GM12878 (cell line): ENCODE measurements at regions not wholly inside any gene's neighbourhood (a gene's known extent, or its start where the extent isn't known, plus 50 kb on each side); places are given as distances from the start of the nearest gene placed in this dataset.

Experiments used
- ATAC-seq: fragments of 200-7000 bp; cut with Tn5 transposase; 3 replicates; pipeline ENCODE4 v1.9.1; 2020; ENCODE audit warnings: mild to moderate bottlenecking, moderate library complexity
- BruUV-seq: library from RNA; stranded (reverse); fragments of 400-500 nt; replicated peaks from 2 replicates; lab custom pipeline; 2021; lab: Mats Ljungman, UMichigan
- CTCF ChIA-PET: fragments of 300-600 bp; sonication (Branson Sonifier 250); formaldehyde crosslinking; extraction: SDS; loops from one replicate; lab custom pipeline; 2021; ENCODE audit warnings: inconsistent platforms; lab: Yijun Ruan, JAX
- POLR2A ChIA-PET: fragments of 350-600 bp; formaldehyde crosslinking; extraction: SDS; loops from one replicate; lab custom pipeline; 2021; ENCODE audit warnings: inconsistent platforms; lab: Charles Lee
- RAD21 ChIA-PET: fragments of 300-600 bp; sonication (Branson Sonifier 250); formaldehyde crosslinking; loops from one replicate; lab custom pipeline; 2023; ENCODE audit warnings: antibody characterized with exemption; ENCODE audit not compliant: unreplicated experiment; lab: Charles Lee
- SMC1A ChIA-PET: fragments of 300-600 bp; sonication (Branson Sonifier 250); formaldehyde crosslinking; loops from one replicate; lab custom pipeline; 2023; ENCODE audit not compliant: unreplicated experiment, uncharacterized antibody; lab: Charles Lee
- DNase-seq: peaks from one replicate; pipeline ENCODE4 v3.0.0-alpha.2; 2011; ENCODE audit warnings: low read depth, low spot score
- FAIRE-seq: peaks from 3 replicates; lab custom pipeline; 2011; peaks lifted over from hg19 to GRCh38; lab: Jason Lieb, UNC
- H2AFZ ChIP-seq: 2 replicates; pipeline ENCODE4 v1.6.0; 2011; ENCODE audit warnings: low read depth, low read length, control low read depth; ENCODE audit not compliant: control insufficient read depth
- H3K27ac ChIP-seq: 2 replicates; pipeline ENCODE4 v1.5.1; 2011; ENCODE audit warnings: control low read depth; ENCODE audit not compliant: control insufficient read depth, insufficient read depth
- H3K27me3 ChIP-seq, 2 experiments: replicated peaks in 1 of 2; 2 replicates each; pipeline versions ENCODE4 v1.6.0 to v1.6.1; 2011; ENCODE audit warnings: low read length in 1 of 2; ENCODE audit not compliant: control insufficient read depth in 2 of 2, insufficient read depth in 2 of 2
- H3K36me3 ChIP-seq, 2 experiments: 2 replicates each; pipeline ENCODE4 v1.5.1; 2011; ENCODE audit warnings: low read length in 1 of 2; ENCODE audit not compliant: control insufficient read depth in 2 of 2, insufficient read depth in 2 of 2
- H3K4me1 ChIP-seq: 2 replicates; pipeline ENCODE4 v1.6.1; 2011; ENCODE audit warnings: mild to moderate bottlenecking, low read length, moderate library complexity, mixed read lengths; ENCODE audit not compliant: control insufficient read depth, insufficient read depth
- H3K4me2 ChIP-seq: 2 replicates; pipeline ENCODE4 v1.6.0; 2011; ENCODE audit warnings: control low read depth; ENCODE audit not compliant: control insufficient read depth, insufficient read depth
- H3K4me3 ChIP-seq: fragments of 200-600 bp; sonication (generic); 2 replicates; pipeline ENCODE4 v1.5.1; 2016
- H3K79me2 ChIP-seq: 2 replicates; pipeline ENCODE4 v1.6.0; 2011; ENCODE audit warnings: low read length; ENCODE audit not compliant: control insufficient read depth, insufficient read depth
- H3K9ac ChIP-seq: 2 replicates; pipeline ENCODE4 v1.8.0; 2011; ENCODE audit warnings: low read length, control low read depth, mixed read lengths; ENCODE audit not compliant: control insufficient read depth, insufficient read depth
- H3K9me3 ChIP-seq: replicated peaks from 3 replicates; pipeline ENCODE4 v1.5.1; 2011; ENCODE audit warnings: mild to moderate bottlenecking, low read length; ENCODE audit not compliant: control insufficient read depth, insufficient read depth
- H4K20me1 ChIP-seq: 2 replicates; pipeline ENCODE4 v1.6.0; 2011; ENCODE audit not compliant: control insufficient read depth, insufficient read depth
- ATF7 ChIP-seq: fragments of 450-650 bp; IDR thresholded peaks from 2 replicates; pipeline ENCODE4 v1.6.1; 2016; ENCODE audit warnings: low read depth, mild to moderate bottlenecking
- DPF2 ChIP-seq: fragments of 450-650 bp; IDR thresholded peaks from 2 replicates; pipeline ENCODE4 v1.6.1; 2017; ENCODE audit warnings: mild to moderate bottlenecking
- ETV6 ChIP-seq, 2 experiments: fragments of 450-650 bp in 1 of 2; IDR thresholded peaks in 1 of 2; conservative IDR thresholded peaks in 1 of 2; 2 replicates each; pipeline ENCODE4 v1.6.1; 2014; ENCODE audit warnings: antibody characterized with exemption in 1 of 2, borderline replicate concordance in 1 of 2, low read depth in 1 of 2, mild to moderate bottlenecking in 1 of 2, moderate library complexity in 1 of 2
- JUND ChIP-seq: IDR thresholded peaks from 2 replicates; pipeline ENCODE4 v1.6.1; 2012; ENCODE audit warnings: low read depth, mild to moderate bottlenecking, low read length, improper control_type of control experiment, moderate library complexity
- NRF1 ChIP-seq: conservative IDR thresholded peaks from 2 replicates; pipeline ENCODE4 v1.6.1; 2011; ENCODE audit warnings: mild to moderate bottlenecking, low read depth, low read length, improper control_type of control experiment
- TCF7 ChIP-seq: IDR thresholded peaks from 2 replicates; pipeline ENCODE4 v1.6.1; 2014; ENCODE audit warnings: antibody characterized with exemption, borderline replicate concordance
- WGBS: methylation state at CpG from one replicate; pipeline ENCODE4 v1.1.6; 2016; ENCODE audit warnings: low lambda C conversion rate; ENCODE audit not compliant: insufficient replicate concordance, insufficient coverage; ENCODE audit errors: missing lambda C conversion rate; 5-methylcytosine and 5-hydroxymethylcytosine counted together
- in situ Hi-C: fragments of 300-500 bp; cut with MboI; formaldehyde crosslinking; loops from 9 replicates; pipeline ENCODE4 v1.14.3; 2018; ENCODE audit warnings: mixed read lengths
- intact Hi-C: fragments of 100-400 bp; cut with micrococcal nuclease; formaldehyde crosslinking; loops from one replicate; pipeline ENCODE4 v1.14.2; 2022; ENCODE audit not compliant: unreplicated experiment
- TF ChIP-seq, protein P1 (sequence below): fragments of 450-650 bp; IDR thresholded peaks from 2 replicates; pipeline ENCODE4 v1.6.1; 2017; ENCODE audit warnings: low read depth, mild to moderate bottlenecking, moderate library complexity
- TF ChIP-seq, protein P2 (sequence below): fragments of 450-650 bp; IDR thresholded peaks from 2 replicates; pipeline ENCODE4 v1.6.1; 2017; ENCODE audit warnings: borderline replicate concordance

DNA sequence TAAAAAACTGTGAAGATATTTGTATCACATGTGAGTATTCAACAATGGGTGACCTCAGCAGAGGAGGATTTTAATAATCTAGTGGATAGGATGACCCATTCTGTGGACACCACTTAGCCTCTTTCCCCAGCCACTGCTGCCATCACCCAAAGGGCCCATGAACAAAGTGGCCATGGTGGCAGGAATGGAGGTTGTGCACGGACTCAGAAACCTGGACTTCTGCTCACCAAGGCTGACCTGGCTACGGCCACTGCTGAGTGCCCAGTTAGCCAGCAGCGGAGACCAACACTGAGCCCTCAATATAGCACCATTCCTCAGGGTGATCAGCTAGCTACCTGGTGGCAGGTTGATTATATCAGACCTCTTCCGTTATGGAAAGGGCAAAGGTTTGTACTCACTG is 1410.4 kb upstream of the CDH9 start:
- FAIRE-seq: no peak
- no peaks in the 10 kb centered on the region for H3K4me1 ChIP-seq
- H2AFZ ChIP-seq: no peak overlapping the region
- ChIA-PET POLR2A (no interaction called here), SMC1A (no interaction called here), RAD21 (no interaction called here), CTCF (no interaction called here)
- ATAC-seq: no peak
- no peaks in the 10 kb centered on the region for H3K27me3 ChIP-seq
- no peak for TF ChIP-seq TCF7
- no peak for TF ChIP-seq ETV6 (conservative IDR thresholded peaks at IDR 0.05 in 1 of 2, IDR thresholded peaks at IDR 0.05 in 1 of 2; ENCODE audit: borderline replicate concordance in 1 of 2, low read depth in 1 of 2)
- no peak for TF ChIP-seq JUND
- TF ChIP-seq, protein P1, sequence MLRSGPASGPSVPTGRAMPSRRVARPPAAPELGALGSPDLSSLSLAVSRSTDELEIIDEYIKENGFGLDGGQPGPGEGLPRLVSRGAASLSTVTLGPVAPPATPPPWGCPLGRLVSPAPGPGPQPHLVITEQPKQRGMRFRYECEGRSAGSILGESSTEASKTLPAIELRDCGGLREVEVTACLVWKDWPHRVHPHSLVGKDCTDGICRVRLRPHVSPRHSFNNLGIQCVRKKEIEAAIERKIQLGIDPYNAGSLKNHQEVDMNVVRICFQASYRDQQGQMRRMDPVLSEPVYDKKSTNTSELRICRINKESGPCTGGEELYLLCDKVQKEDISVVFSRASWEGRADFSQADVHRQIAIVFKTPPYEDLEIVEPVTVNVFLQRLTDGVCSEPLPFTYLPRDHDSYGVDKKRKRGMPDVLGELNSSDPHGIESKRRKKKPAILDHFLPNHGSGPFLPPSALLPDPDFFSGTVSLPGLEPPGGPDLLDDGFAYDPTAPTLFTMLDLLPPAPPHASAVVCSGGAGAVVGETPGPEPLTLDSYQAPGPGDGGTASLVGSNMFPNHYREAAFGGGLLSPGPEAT: no peak
- TF ChIP-seq ATF7: no peak
- no peak for TF ChIP-seq DPF2
- TF ChIP-seq, protein P2, sequence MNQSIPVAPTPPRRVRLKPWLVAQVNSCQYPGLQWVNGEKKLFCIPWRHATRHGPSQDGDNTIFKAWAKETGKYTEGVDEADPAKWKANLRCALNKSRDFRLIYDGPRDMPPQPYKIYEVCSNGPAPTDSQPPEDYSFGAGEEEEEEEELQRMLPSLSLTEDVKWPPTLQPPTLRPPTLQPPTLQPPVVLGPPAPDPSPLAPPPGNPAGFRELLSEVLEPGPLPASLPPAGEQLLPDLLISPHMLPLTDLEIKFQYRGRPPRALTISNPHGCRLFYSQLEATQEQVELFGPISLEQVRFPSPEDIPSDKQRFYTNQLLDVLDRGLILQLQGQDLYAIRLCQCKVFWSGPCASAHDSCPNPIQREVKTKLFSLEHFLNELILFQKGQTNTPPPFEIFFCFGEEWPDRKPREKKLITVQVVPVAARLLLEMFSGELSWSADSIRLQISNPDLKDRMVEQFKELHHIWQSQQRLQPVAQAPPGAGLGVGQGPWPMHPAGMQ: no peak
- no peak for TF ChIP-seq NRF1
- no TSS peak for BruUV-seq
- no peak overlapping the region for H3K4me3 ChIP-seq
- no peak for DNase-seq
- 5% methylated on average over 4 of the region's 4 CpGs for WGBS
- no peaks in the 10 kb centered on the region for H3K36me3 ChIP-seq
- H3K27ac ChIP-seq: no peak overlapping the region
- no peak overlapping the region for H3K9ac ChIP-seq
- H3K9me3 ChIP-seq: no peaks in the 10 kb centered on the region
- no peaks in the 10 kb centered on the region for H3K79me2 ChIP-seq
- intact Hi-C loops (no loop called here), in situ Hi-C loops (no loop called here)
- H4K20me1 ChIP-seq: no peaks in the 10 kb centered on the region
- no peak overlapping the region for H3K4me2 ChIP-seq
